Lung (tissue), 11 donors: ENCODE measurements at regions not wholly inside any gene's neighbourhood (a gene's known extent, or its start where the extent isn't known, plus 50 kb on each side); places are given as distances from the start of the nearest gene placed in this dataset.
A peak's percentile ranks its signal among the peaks of the same experiment; 100 is the strongest.

Experiments
- ATAC-seq: fragments of 200-7000 bp; cut with Tn5 transposase; one replicate; pipeline ENCODE4 v1.9.1; 2020; ENCODE audit warnings: moderate number of reproducible peaks; ENCODE audit not compliant: insufficient read depth, low FRiP score
- DNase-seq, 3 donors: peaks; one replicate each; pipeline ENCODE4 v3.0.0-alpha.2; 2013 to 2017
- H3K27ac ChIP-seq, 2 donors: one replicate each; pipeline ENCODE4 v1.5.1; 2013; ENCODE audit warnings: mild to moderate bottlenecking in 2 of 2, moderate library complexity in 2 of 2, control low read depth in 1 of 2, inconsistent platforms in 1 of 2, low read depth in 1 of 2, low read length in 1 of 2
- H3K27me3 ChIP-seq, 3 donors: one replicate each; pipeline ENCODE4 v1.5.1; 2013; ENCODE audit warnings: low read length in 2 of 3; ENCODE audit not compliant: control insufficient read depth in 3 of 3, insufficient read depth in 3 of 3
- H3K36me3 ChIP-seq, 4 donors: one replicate each; pipeline ENCODE4 v1.5.1; 2013; ENCODE audit warnings: low read length in 4 of 4, mild to moderate bottlenecking in 1 of 4, moderate library complexity in 1 of 4; ENCODE audit not compliant: control insufficient read depth in 4 of 4, insufficient read depth in 4 of 4
- H3K4me1 ChIP-seq, 5 donors: one replicate each; pipeline ENCODE4 v1.5.1; 2013; ENCODE audit warnings: low read length in 5 of 5, mild to moderate bottlenecking in 2 of 5, moderate library complexity in 1 of 5; ENCODE audit not compliant: control insufficient read depth in 5 of 5, insufficient read depth in 5 of 5
- H3K4me3 ChIP-seq: one replicate; pipeline ENCODE4 v1.5.1; 2013; ENCODE audit warnings: mild to moderate bottlenecking, control low read depth, moderate library complexity
- H3K9ac ChIP-seq, 2 donors: one replicate each; pipeline ENCODE4 v1.5.1; 2013; ENCODE audit warnings: low read length in 2 of 2, control low read depth in 1 of 2; ENCODE audit not compliant: insufficient read depth in 1 of 2
- H3K9me3 ChIP-seq, 4 donors: one replicate each; pipeline ENCODE4 v1.5.1; 2013; ENCODE audit warnings: low read length in 3 of 4, mild to moderate bottlenecking in 1 of 4, moderate library complexity in 1 of 4; ENCODE audit not compliant: control insufficient read depth in 4 of 4, insufficient read depth in 3 of 4
- CTCF ChIP-seq: IDR thresholded peaks from 2 replicates; pipeline ENCODE4 v1.5.1; 2012; ENCODE audit warnings: mild to moderate bottlenecking; ENCODE audit errors: control extremely low read depth, extremely low read depth
- WGBS, 2 donors: extraction: QIAGEN DNeasy Blood & Tissue Kit; methylation state at CpG; one replicate each; pipeline ENCODE4 v1.1.7; 2013; 5-methylcytosine and 5-hydroxymethylcytosine counted together
- donor health status: control.
- donor health status: control.
- donor health status: Bipolar disorder and iron deficiency.
- donor health status: healthy.
- donor health status: DM: yes; HTN: yes; CAD: no.

GRCh38 chr4:14924076-14924811 is 78.0 kb upstream of the CPEB2 start:
- no peaks in the 10 kb centered on the region for H3K36me3 ChIP-seq
- WGBS, 2 donors: 82 to 93% methylated on average over 3 of the region's 3 CpGs
- no peaks in the 10 kb centered on the region for H3K9me3 ChIP-seq
- TF ChIP-seq CTCF: no peak
- H3K4me1 ChIP-seq: peaks cover 0 to 16% (median 0%) of the 10 kb centered on the region in 5 donors
- no peaks in the 10 kb centered on the region for H3K27me3 ChIP-seq
- DNase-seq: no peak
- H3K4me3 ChIP-seq: no peak overlapping the region
- H3K27ac ChIP-seq: no peak overlapping the region
- ATAC-seq: no peak
- no peak overlapping the region for H3K9ac ChIP-seq

GRCh38 chr4:14924812-14925344 is 77.4 kb upstream of the CPEB2 start:
- ATAC-seq (no peak), DNase-seq (no peak)
- no peaks in the 10 kb centered on the region for H3K27me3 ChIP-seq
- H3K4me3 ChIP-seq: no peak overlapping the region
- H3K4me1 ChIP-seq: peaks cover 0 to 16% (median 0%) of the 10 kb centered on the region in 5 donors
- H3K9me3 ChIP-seq: no peaks in the 10 kb centered on the region
- H3K27ac ChIP-seq: no peak overlapping the region
- no peak overlapping the region for H3K9ac ChIP-seq
- WGBS, 2 donors: 88 to 89% methylated on average over 3 of the region's 3 CpGs
- H3K36me3 ChIP-seq: no peaks in the 10 kb centered on the region
- TF ChIP-seq CTCF: no peak

GRCh38 chr4:14925471-14925870 is 76.8 kb upstream of the CPEB2 start:
- no peaks in the 10 kb centered on the region for H3K27me3 ChIP-seq
- H3K9ac ChIP-seq: no peak overlapping the region
- no peak overlapping the region for H3K27ac ChIP-seq
- H3K9me3 ChIP-seq: no peaks in the 10 kb centered on the region
- WGBS, 2 donors: 75 to 77% methylated on average over 5 of the region's 5 CpGs
- peaks cover 0 to 16% (median 0%) of the 10 kb centered on the region in 5 donors for H3K4me1 ChIP-seq
- H3K4me3 ChIP-seq: no peak overlapping the region
- ATAC-seq (no peak), DNase-seq (no peak)
- no peaks in the 10 kb centered on the region for H3K36me3 ChIP-seq
- TF ChIP-seq CTCF: no peak

GRCh38 chr4:14926368-14926767 is 75.9 kb upstream of the CPEB2 start:
- Histone ChIP-seq H3K27ac (no peak overlapping the region), H3K9me3 (no peaks in the 10 kb centered on the region), H3K27me3 (no peaks in the 10 kb centered on the region), H3K4me3 (no peak overlapping the region), H3K4me1 (peaks cover 0 to 16% (median 0%) of the 10 kb centered on the region in 5 donors), H3K36me3 (no peaks in the 10 kb centered on the region), H3K9ac (no peak overlapping the region)
- WGBS, 2 donors: 55 to 68% methylated on average over 2 of the region's 2 CpGs
- DNase-seq: peak in 2 of 3 donors; percentile 20 to 37
- no peak for ATAC-seq
- no peak for TF ChIP-seq CTCF
